Tibial artery (tissue), 4 donors: ENCODE measurements at regions not wholly inside any gene's neighbourhood (a gene's known extent, or its start where the extent isn't known, plus 50 kb on each side); places are given as distances from the start of the nearest gene placed in this dataset.

ENCODE experiments used
- DNase-seq, 2 donors: peaks; one replicate each; pipeline ENCODE4 v3.0.0-alpha.2; 2019
- H3K27ac ChIP-seq, 2 donors: fragments of 200-600 bp; sonication (generic) in 1 of 2; 1 replicate in 1 of 2; 2 replicates in 1 of 2; pipeline ENCODE4 v1.5.1; 2018 to 2019; ENCODE audit warnings: mild to moderate bottlenecking in 1 of 2
- H3K27me3 ChIP-seq, 2 donors: fragments of 200-600 bp; sonication (generic) in 1 of 2; one replicate each; pipeline versions ENCODE4 v1.5.1 to v1.6.0; 2016 to 2019
- H3K36me3 ChIP-seq, 3 donors: fragments of 200-600 bp; sonication (generic) in 2 of 3; one replicate each; pipeline ENCODE4 v1.5.1; 2016 to 2019; ENCODE audit warnings: mild to moderate bottlenecking in 2 of 3
- H3K4me1 ChIP-seq, 4 donors: fragments of 200-600 bp; sonication (generic) in 2 of 4; 1 replicate in 3 of 4; 2 replicates in 1 of 4; pipeline ENCODE4 v1.5.1; 2016 to 2019
- H3K4me3 ChIP-seq, 2 donors: fragments of 200-600 bp; sonication (generic) in 1 of 2; 1 replicate in 1 of 2; 2 replicates in 1 of 2; pipeline ENCODE4 v1.5.1; 2018 to 2019; ENCODE audit warnings: mild to moderate bottlenecking in 2 of 2
- H3K9me3 ChIP-seq, 3 donors: fragments of 200-600 bp; sonication (generic) in 1 of 3; one replicate each; pipeline ENCODE4 v1.5.1; 2016 to 2019
- CTCF ChIP-seq, 2 experiments: fragments of 200-600 bp in 1 of 2; fragments of 450-650 bp in 1 of 2; IDR thresholded peaks; one replicate each; pipeline ENCODE4 v1.5.1; 2017 to 2019; ENCODE audit warnings: antibody characterized with exemption in 2 of 2, mild to moderate bottlenecking in 1 of 2, moderate library complexity in 1 of 2
- intact Hi-C: fragments of 100-400 bp; cut with DNase I; formaldehyde crosslinking; loops from one replicate; pipeline ENCODE4 v1.15.0; 2023; ENCODE audit warnings: low total_unique reads

- H3K27ac ChIP-seq: no peak overlapping the region
- H3K9me3 ChIP-seq: no peaks in the 10 kb centered on the region
- no peaks in the 10 kb centered on the region for H3K4me1 ChIP-seq
- no peaks in the 10 kb centered on the region for H3K27me3 ChIP-seq
- H3K36me3 ChIP-seq: no peaks in the 10 kb centered on the region
- no peak for DNase-seq
- intact Hi-C loops: no loop called here
- TF ChIP-seq CTCF (IDR thresholded peaks at IDR 0.05): no peak
- no peak overlapping the region for H3K4me3 ChIP-seq
Observed at GRCh38 chr12:90652280-90652679, 302.7 kb downstream of the CCER1 start.

- Histone ChIP-seq H3K27me3 (no peaks in the 10 kb centered on the region), H3K4me1 (no peaks in the 10 kb centered on the region), H3K9me3 (no peaks in the 10 kb centered on the region), H3K36me3 (no peaks in the 10 kb centered on the region), H3K27ac (no peak overlapping the region), H3K4me3 (no peak overlapping the region)
- intact Hi-C loops: no loop called here
- TF ChIP-seq CTCF (IDR thresholded peaks at IDR 0.05): no peak
- no peak for DNase-seq
Observed at GRCh38 chr12:90645181-90645580, 309.8 kb downstream of the CCER1 start.

DNA sequence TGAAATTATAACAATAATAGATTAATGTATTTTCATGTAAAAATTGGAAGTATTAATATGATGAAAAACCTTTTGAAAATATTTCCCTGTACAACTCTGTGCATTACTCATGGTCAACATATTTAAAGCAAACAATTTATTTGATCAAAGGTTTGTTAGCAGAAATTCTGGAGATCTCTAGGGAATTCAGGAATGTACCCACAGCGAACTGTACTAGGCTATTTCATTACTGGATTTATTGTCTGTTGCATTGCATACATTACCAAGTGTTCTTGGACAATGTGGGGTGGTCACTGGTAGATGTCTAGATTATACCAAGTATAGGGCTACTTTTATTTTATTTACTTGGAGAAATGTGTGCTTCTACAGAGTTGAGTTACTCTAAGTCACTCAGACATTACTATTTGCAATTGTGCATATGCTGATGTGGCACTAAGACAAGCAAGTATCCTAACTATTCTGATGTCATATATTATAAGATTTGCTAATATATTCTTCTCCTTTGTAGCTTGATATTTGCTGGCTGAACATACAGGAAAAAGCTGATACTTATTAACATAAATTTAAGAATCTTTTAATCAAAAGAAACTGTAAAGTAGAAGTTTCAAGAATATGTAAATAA lies 323.3 kb downstream of the CCER1 start:
- no peak for DNase-seq
- Histone ChIP-seq H3K4me1 (no peaks in the 10 kb centered on the region), H3K27me3 (no peaks in the 10 kb centered on the region), H3K9me3 (peaks cover 0 to 10% (median 0%) of the 10 kb centered on the region in 3 donors), H3K4me3 (no peak overlapping the region), H3K27ac (no peak overlapping the region), H3K36me3 (no peaks in the 10 kb centered on the region)
- intact Hi-C loops: no loop called here
- no peak for TF ChIP-seq CTCF (IDR thresholded peaks at IDR 0.05)

DNA sequence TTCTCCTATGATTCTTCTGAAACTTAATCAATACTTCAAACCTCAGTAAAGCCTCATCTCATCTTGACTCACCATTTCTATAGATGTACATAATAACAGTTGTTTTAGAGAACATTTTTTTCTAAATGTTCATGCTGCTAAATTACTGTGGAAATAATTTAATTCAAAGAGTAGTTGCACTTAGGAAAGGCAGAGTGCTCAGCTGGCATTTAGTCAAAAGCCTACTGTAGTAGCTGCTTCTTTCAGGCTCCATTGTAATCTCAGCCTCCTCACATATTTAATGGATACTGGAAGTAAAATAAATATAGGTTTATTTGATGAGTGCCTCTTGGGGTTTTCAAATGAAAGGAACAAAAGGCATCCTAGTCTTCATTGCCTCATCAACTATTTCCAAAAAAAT lies 325.0 kb downstream of the CCER1 start:
- no peak for DNase-seq
- Histone ChIP-seq H3K4me3 (no peak overlapping the region), H3K36me3 (no peaks in the 10 kb centered on the region), H3K27me3 (no peaks in the 10 kb centered on the region), H3K27ac (no peak overlapping the region), H3K4me1 (no peaks in the 10 kb centered on the region), H3K9me3 (peaks cover 0 to 10% (median 0%) of the 10 kb centered on the region in 3 donors)
- intact Hi-C loops: no loop called here
- TF ChIP-seq CTCF (IDR thresholded peaks at IDR 0.05): no peak

- no peaks in the 10 kb centered on the region for H3K27me3 ChIP-seq
- peaks cover 0 to under 1% (median 0%) of the 10 kb centered on the region in 3 donors for H3K9me3 ChIP-seq
- TF ChIP-seq CTCF (IDR thresholded peaks at IDR 0.05): no peak
- H3K4me1 ChIP-seq: no peaks in the 10 kb centered on the region
- no peak overlapping the region for H3K4me3 ChIP-seq
- no peak for DNase-seq
- H3K36me3 ChIP-seq: no peaks in the 10 kb centered on the region
- H3K27ac ChIP-seq: no peak overlapping the region
- intact Hi-C loops: no loop called here
Observed at GRCh38 chr12:90628213-90628612, 326.8 kb downstream of the CCER1 start.
